H9 (cell line): ENCODE measurements at regions not wholly inside any gene's neighbourhood (a gene's known extent, or its start where the extent isn't known, plus 50 kb on each side); places are given as distances from the start of the nearest gene placed in this dataset.

Experiments used
- DNase-seq: peaks from one replicate; pipeline ENCODE4 v3.0.0-alpha.2; 2017
- H2AFZ ChIP-seq: one replicate; pipeline ENCODE4 v1.6.1; 2013; ENCODE audit warnings: mild to moderate bottlenecking, low read length, control low read depth, moderate library complexity
- H2AK5ac ChIP-seq: 2 replicates; pipeline ENCODE4 v1.6.1; 2013; ENCODE audit warnings: low read length, control low read depth, mixed read lengths; ENCODE audit not compliant: insufficient read length
- H2BK120ac ChIP-seq: one replicate; pipeline ENCODE4 v1.6.1; 2013; ENCODE audit warnings: low read depth, mild to moderate bottlenecking, low read length, control low read depth, inconsistent platforms; ENCODE audit not compliant: poor library complexity, severe bottlenecking
- H2BK12ac ChIP-seq: 2 replicates; pipeline ENCODE4 v1.6.1; 2013; ENCODE audit warnings: low read length, control low read depth, mixed read lengths, low read depth; ENCODE audit not compliant: insufficient read length
- H2BK15ac ChIP-seq: 2 replicates; pipeline ENCODE4 v1.6.1; 2013; ENCODE audit warnings: low read depth, low read length, control low read depth
- H2BK20ac ChIP-seq: one replicate; pipeline ENCODE4 v1.6.1; 2013; ENCODE audit warnings: low read depth, mild to moderate bottlenecking, low read length, control low read depth, inconsistent platforms; ENCODE audit not compliant: poor library complexity, severe bottlenecking
- H2BK5ac ChIP-seq: 2 replicates; pipeline ENCODE4 v1.6.1; 2013; ENCODE audit warnings: low read length, control low read depth, mixed read lengths; ENCODE audit not compliant: insufficient read length
- H3K14ac ChIP-seq: 2 replicates; pipeline ENCODE4 v1.6.1; 2013; ENCODE audit warnings: low read length, control low read depth; ENCODE audit not compliant: insufficient read depth
- H3K18ac ChIP-seq: 2 replicates; pipeline ENCODE4 v1.6.1; 2013; ENCODE audit warnings: low read depth, mild to moderate bottlenecking, mixed read lengths, low read length, control low read depth; ENCODE audit not compliant: insufficient read length
- H3K23ac ChIP-seq: 2 replicates; pipeline ENCODE4 v1.6.1; 2013; ENCODE audit warnings: low read length, control low read depth, mixed read lengths, low read depth; ENCODE audit not compliant: insufficient read length
- H3K23me2 ChIP-seq: 2 replicates; pipeline ENCODE4 v1.6.1; 2013; ENCODE audit warnings: low read depth, mild to moderate bottlenecking, mixed read lengths, low read length, control low read depth; ENCODE audit not compliant: insufficient read length, poor library complexity, severe bottlenecking
- H3K27ac ChIP-seq: 2 replicates; pipeline ENCODE4 v1.5.1; 2013; ENCODE audit warnings: low read length, control low read depth, mixed read lengths, low read depth; ENCODE audit not compliant: insufficient read length
- H3K27me3 ChIP-seq: 2 replicates; pipeline ENCODE4 v1.6.1; 2013; ENCODE audit warnings: low read length, control low read depth, inconsistent platforms; ENCODE audit not compliant: insufficient read depth
- H3K4ac ChIP-seq: 2 replicates; pipeline ENCODE4 v1.6.1; 2013; ENCODE audit warnings: low read depth, mild to moderate bottlenecking, control low read depth, inconsistent platforms, low read length, moderate library complexity
- H3K4me1 ChIP-seq: 2 replicates; pipeline ENCODE4 v1.6.1; 2013; ENCODE audit warnings: low read length, control low read depth, inconsistent platforms; ENCODE audit not compliant: insufficient read depth
- H3K4me2 ChIP-seq: 2 replicates; pipeline ENCODE4 v1.6.1; 2013; ENCODE audit warnings: low read length, control low read depth, mixed read lengths; ENCODE audit not compliant: insufficient read length, insufficient read depth
- H3K56ac ChIP-seq: 2 replicates; pipeline ENCODE4 v1.6.1; 2013; ENCODE audit warnings: low read depth, mild to moderate bottlenecking, mixed read lengths, low read length, control low read depth; ENCODE audit not compliant: insufficient read length
- H3K79me1 ChIP-seq: 2 replicates; pipeline ENCODE4 v1.6.1; 2013; ENCODE audit warnings: low read depth, mild to moderate bottlenecking, moderate library complexity, low read length, control low read depth, inconsistent platforms; ENCODE audit not compliant: insufficient read depth, poor library complexity, severe bottlenecking
- H3K79me2 ChIP-seq: 2 replicates; pipeline ENCODE4 v1.6.1; 2013; ENCODE audit warnings: low read length, control low read depth, inconsistent platforms; ENCODE audit not compliant: insufficient read depth
- H3K9ac ChIP-seq: 2 replicates; pipeline ENCODE4 v1.6.1; 2013; ENCODE audit warnings: low read length, control low read depth, mixed read lengths; ENCODE audit not compliant: insufficient read length; ENCODE audit errors: extremely low read depth
- H3K9me3 ChIP-seq: one replicate; pipeline ENCODE4 v1.6.1; 2013; ENCODE audit warnings: low read depth, low read length, inconsistent platforms; ENCODE audit not compliant: control insufficient read depth
- H3T11ph ChIP-seq: one replicate; pipeline ENCODE4 v1.6.1; 2013; ENCODE audit warnings: mild to moderate bottlenecking, low read length, control low read depth, inconsistent platforms
- H4K20me1 ChIP-seq: one replicate; pipeline ENCODE4 v1.6.1; 2013; ENCODE audit not compliant: control insufficient read depth, insufficient read length, insufficient read depth
- H4K5ac ChIP-seq: 2 replicates; pipeline ENCODE4 v1.6.1; 2013; ENCODE audit warnings: low read depth, mild to moderate bottlenecking, mixed read lengths, low read length, control low read depth; ENCODE audit not compliant: insufficient read length
- H4K8ac ChIP-seq: replicated peaks from 2 replicates; pipeline ENCODE4 v1.6.1; 2013; ENCODE audit warnings: low read length, control low read depth, mixed read lengths, low read depth; ENCODE audit not compliant: insufficient read length
- H4K91ac ChIP-seq: 2 replicates; pipeline ENCODE4 v1.6.1; 2013; ENCODE audit warnings: low read depth, mild to moderate bottlenecking, moderate library complexity, mixed read lengths, low read length, control low read depth; ENCODE audit not compliant: insufficient read length
- H3K27ac Mint-ChIP-seq, 3 experiments: 2 replicates in 2 of 3; 3 replicates in 1 of 3; pipeline ENCODE4 v1.8.0; 2020 to 2021; ENCODE audit warnings: mixed read lengths in 3 of 3, mild to moderate bottlenecking in 1 of 3, moderate library complexity in 1 of 3
- H3K27me3 Mint-ChIP-seq: 2 replicates; pipeline ENCODE4 v1.8.0; 2021; ENCODE audit warnings: low read depth, mild to moderate bottlenecking, moderate library complexity, mixed read lengths
- H3K36me3 Mint-ChIP-seq, 3 experiments: 2 replicates in 2 of 3; 3 replicates in 1 of 3; pipeline ENCODE4 v1.8.0; 2020 to 2021; ENCODE audit warnings: low read depth in 3 of 3, mixed read lengths in 3 of 3; ENCODE audit not compliant: insufficient read depth in 1 of 3
- H3K4me1 Mint-ChIP-seq, 2 experiments: 2 replicates each; pipeline ENCODE4 v1.8.0; 2020; ENCODE audit warnings: mixed read lengths in 2 of 2
- H3K4me3 Mint-ChIP-seq, 2 experiments: 2 replicates in 1 of 2; 3 replicates in 1 of 2; pipeline ENCODE4 v1.8.0; 2020 to 2021; ENCODE audit warnings: mild to moderate bottlenecking in 2 of 2, mixed read lengths in 2 of 2, moderate library complexity in 1 of 2
- H3K9me3 Mint-ChIP-seq, 2 experiments: 2 replicates in 1 of 2; 3 replicates in 1 of 2; pipeline ENCODE4 v1.8.0; 2020; ENCODE audit warnings: mild to moderate bottlenecking in 2 of 2, mixed read lengths in 2 of 2, moderate library complexity in 1 of 2
- CTCF ChIP-seq: fragments of 200-600 bp; sonication (generic); conservative IDR thresholded peaks from 3 replicates; pipeline ENCODE4 v1.8.0; 2021; ENCODE audit warnings: antibody characterized with exemption, mild to moderate bottlenecking
- WGBS: extraction: QIAGEN DNeasy Blood & Tissue Kit; methylation state at CpG from one replicate; pipeline ENCODE4 v1.1.7; 2013; ENCODE audit warnings: missing lambda C conversion rate, low lambda C conversion rate, mixed read lengths; ENCODE audit not compliant: insufficient read length; ENCODE audit errors: extremely low coverage; 5-methylcytosine and 5-hydroxymethylcytosine counted together

GRCh38 chr1:86207323-86207722 is 50.8 kb upstream of the COL24A1 start:
- Mint-ChIP-seq H3K4me1 (no peaks in the 10 kb centered on the region), H3K4me3 (no peak overlapping the region), H3K36me3 (no peaks in the 10 kb centered on the region; a peak in 2 of 7 replicates), H3K9me3 (no peaks in the 10 kb centered on the region), H3K27me3 (no peaks in the 10 kb centered on the region), H3K27ac (no peak overlapping the region)
- Histone ChIP-seq H4K20me1 (no peaks in the 10 kb centered on the region), H3T11ph (no peak overlapping the region), H3K27me3 (no peaks in the 10 kb centered on the region), H3K79me1 (no peaks in the 10 kb centered on the region), H3K14ac (no peak overlapping the region), H2BK15ac (no peak overlapping the region), H2AK5ac (no peak overlapping the region), H3K23ac (no peak overlapping the region), H3K4ac (no peak overlapping the region), H3K27ac (no peak overlapping the region), H3K79me2 (no peaks in the 10 kb centered on the region), H3K4me1 (no peaks in the 10 kb centered on the region), H2BK12ac (no peak overlapping the region), H2AFZ (no peak overlapping the region), H3K23me2 (no peaks in the 10 kb centered on the region), H3K9ac (no peak overlapping the region), H3K18ac (no peak overlapping the region), H4K91ac (no peak overlapping the region), H3K4me2 (no peak overlapping the region), H3K56ac (no peak overlapping the region), H2BK120ac (no peak overlapping the region), H2BK20ac (no peak overlapping the region), H3K9me3 (no peaks in the 10 kb centered on the region), H2BK5ac (no peak overlapping the region), H4K5ac (no peak overlapping the region), H4K8ac (no peak overlapping the region)
- WGBS, result no CpG with 5 or more reads among the region's 2 CpGs
- TF ChIP-seq CTCF, result no peak
- DNase-seq, result no peak
